Hepatic stellate cell (primary cell): ENCODE measurements at regions not wholly inside any gene's neighbourhood (a gene's known extent, or its start where the extent isn't known, plus 50 kb on each side); places are given as distances from the start of the nearest gene placed in this dataset.

Experiments
- DNase-seq: peaks from one replicate; pipeline ENCODE4 v3.0.0; 2011; ENCODE audit warnings: low spot score

GRCh38 chr1:181327796-181328195, 155.5 kb upstream of the CACNA1E start:
- DNase-seq, result no peak

GRCh38 chr1:181334724-181335123, 148.6 kb upstream of the CACNA1E start:
- no peak for DNase-seq

GRCh38 chr1:181335631-181336030, 147.7 kb upstream of the CACNA1E start:
- DNase-seq, result no peak

GRCh38 chr1:181341026-181341632, 142.2 kb upstream of the CACNA1E start:
- no peak for DNase-seq

GRCh38 chr1:181344091-181344490, 139.2 kb upstream of the CACNA1E start:
- no peak for DNase-seq

- no peak for DNase-seq
Observed at GRCh38 chr1:181345146-181345545, 138.2 kb upstream of the CACNA1E start.

- no peak for DNase-seq
Observed at GRCh38 chr1:181347495-181348390, 135.6 kb upstream of the CACNA1E start.

- no peak for DNase-seq
Observed at GRCh38 chr1:181349512-181349911, 133.8 kb upstream of the CACNA1E start.

- DNase-seq, result no peak
Observed at GRCh38 chr1:181350131-181350530, 133.2 kb upstream of the CACNA1E start.

- DNase-seq, result no peak
Observed at GRCh38 chr1:181351740-181352139, 131.6 kb upstream of the CACNA1E start.

GRCh38 chr1:181352695-181353094, 130.6 kb upstream of the CACNA1E start:
- DNase-seq, result no peak

- no peak for DNase-seq
Observed at GRCh38 chr1:181353526-181353925, 129.8 kb upstream of the CACNA1E start.

GRCh38 chr1:181354865-181355264, 128.5 kb upstream of the CACNA1E start:
- DNase-seq, result no peak

- DNase-seq, result no peak
Observed at GRCh38 chr1:181356505-181357340, 126.6 kb upstream of the CACNA1E start.

GRCh38 chr1:181359012-181359411, 124.3 kb upstream of the CACNA1E start:
- no peak for DNase-seq

- DNase-seq, result no peak
Observed at GRCh38 chr1:181364801-181365200, 118.5 kb upstream of the CACNA1E start.

GRCh38 chr1:181366910-181367309, 116.4 kb upstream of the CACNA1E start:
- no peak for DNase-seq

- no peak for DNase-seq
Observed at GRCh38 chr1:181369416-181369815, 113.9 kb upstream of the CACNA1E start.

- no peak for DNase-seq
Observed at GRCh38 chr1:181383695-181384094, 99.6 kb upstream of the CACNA1E start.

GRCh38 chr1:181386340-181386739, 97.0 kb upstream of the CACNA1E start:
- no peak for DNase-seq

GRCh38 chr1:181386951-181387350, 96.4 kb upstream of the CACNA1E start:
- no peak for DNase-seq

- no peak for DNase-seq
Observed at GRCh38 chr1:181387702-181388101, 95.6 kb upstream of the CACNA1E start.
